ENCODE measurements at regions not wholly inside any gene's neighbourhood (a gene's known extent, or its start where the extent isn't known, plus 50 kb on each side); places are given as distances from the start of the nearest gene placed in this dataset.

DNA sequence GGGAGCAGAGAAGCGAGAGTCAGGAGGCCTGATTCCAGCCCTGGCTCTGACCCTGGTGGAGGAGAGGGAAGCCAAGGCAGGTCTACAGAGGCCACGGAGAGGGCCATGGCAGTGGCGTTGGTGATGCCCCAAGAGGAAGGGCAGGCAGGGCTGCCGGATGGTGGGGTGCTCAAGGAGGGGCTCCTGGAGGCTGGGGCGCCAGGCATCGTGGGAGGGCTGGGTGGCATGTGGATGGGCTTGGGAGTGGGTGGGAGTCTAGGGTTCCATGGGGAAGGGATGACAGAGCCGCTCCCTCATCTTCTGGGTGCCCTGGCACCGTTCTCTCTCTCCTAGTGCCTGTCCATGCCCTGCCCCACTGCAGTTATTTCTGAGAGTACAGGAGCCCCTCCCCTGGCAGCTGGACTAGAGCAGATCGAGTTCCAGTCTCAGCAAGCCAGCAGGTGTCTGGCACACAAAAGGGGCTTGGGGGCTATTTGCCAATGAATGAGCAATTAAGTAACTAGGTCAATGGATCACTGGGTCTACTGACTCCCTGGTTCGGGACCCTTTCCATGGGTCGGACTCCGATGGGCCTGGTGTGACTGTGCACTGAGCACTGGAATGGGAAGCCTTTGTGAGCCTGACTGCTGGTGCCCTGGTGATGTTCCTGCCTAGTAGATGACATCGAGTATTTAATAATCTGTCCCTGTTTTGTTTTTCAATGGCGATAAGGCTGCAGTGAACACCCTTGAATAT lies 570.0 kb downstream of the TBC1D22A start (continued):
- TF ChIP-seq SP2 (CRISPR knock-in tag; IDR thresholded peaks at IDR 0.05) (no peak), ZNF572 (CRISPR knock-in tag; IDR thresholded peaks at IDR 0.05) (no peak), ZNF468 (CRISPR knock-in tag; IDR thresholded peaks at IDR 0.05) (no peak), SMARCC2 (IDR thresholded peaks at IDR 0.05) (no peak), ZNF234 (CRISPR knock-in tag; conservative IDR thresholded peaks at IDR 0.05) (no peak), XBP1 (CRISPR knock-in tag; IDR thresholded peaks at IDR 0.05) (no peak)
- TF ChIP-seq, protein P1, sequence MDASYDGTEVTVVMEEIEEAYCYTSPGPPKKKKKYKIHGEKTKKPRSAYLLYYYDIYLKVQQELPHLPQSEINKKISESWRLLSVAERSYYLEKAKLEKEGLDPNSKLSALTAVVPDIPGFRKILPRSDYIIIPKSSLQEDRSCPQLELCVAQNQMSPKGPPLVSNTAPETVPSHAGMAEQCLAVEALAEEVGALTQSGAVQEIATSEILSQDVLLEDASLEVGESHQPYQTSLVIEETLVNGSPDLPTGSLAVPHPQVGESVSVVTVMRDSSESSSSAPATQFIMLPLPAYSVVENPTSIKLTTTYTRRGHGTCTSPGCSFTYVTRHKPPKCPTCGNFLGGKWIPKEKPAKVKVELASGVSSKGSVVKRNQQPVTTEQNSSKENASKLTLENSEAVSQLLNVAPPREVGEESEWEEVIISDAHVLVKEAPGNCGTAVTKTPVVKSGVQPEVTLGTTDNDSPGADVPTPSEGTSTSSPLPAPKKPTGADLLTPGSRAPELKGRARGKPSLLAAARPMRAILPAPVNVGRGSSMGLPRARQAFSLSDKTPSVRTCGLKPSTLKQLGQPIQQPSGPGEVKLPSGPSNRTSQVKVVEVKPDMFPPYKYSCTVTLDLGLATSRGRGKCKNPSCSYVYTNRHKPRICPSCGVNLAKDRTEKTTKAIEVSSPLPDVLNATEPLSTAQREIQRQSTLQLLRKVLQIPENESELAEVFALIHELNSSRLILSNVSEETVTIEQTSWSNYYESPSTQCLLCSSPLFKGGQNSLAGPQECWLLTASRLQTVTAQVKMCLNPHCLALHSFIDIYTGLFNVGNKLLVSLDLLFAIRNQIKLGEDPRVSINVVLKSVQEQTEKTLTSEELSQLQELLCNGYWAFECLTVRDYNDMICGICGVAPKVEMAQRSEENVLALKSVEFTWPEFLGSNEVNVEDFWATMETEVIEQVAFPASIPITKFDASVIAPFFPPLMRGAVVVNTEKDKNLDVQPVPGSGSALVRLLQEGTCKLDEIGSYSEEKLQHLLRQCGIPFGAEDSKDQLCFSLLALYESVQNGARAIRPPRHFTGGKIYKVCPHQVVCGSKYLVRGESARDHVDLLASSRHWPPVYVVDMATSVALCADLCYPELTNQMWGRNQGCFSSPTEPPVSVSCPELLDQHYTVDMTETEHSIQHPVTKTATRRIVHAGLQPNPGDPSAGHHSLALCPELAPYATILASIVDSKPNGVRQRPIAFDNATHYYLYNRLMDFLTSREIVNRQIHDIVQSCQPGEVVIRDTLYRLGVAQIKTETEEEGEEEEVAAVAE (CRISPR knock-in tag; IDR thresholded peaks at IDR 0.05; ENCODE audit: borderline replicate concordance), result no peak
- TF ChIP-seq, protein P2, sequence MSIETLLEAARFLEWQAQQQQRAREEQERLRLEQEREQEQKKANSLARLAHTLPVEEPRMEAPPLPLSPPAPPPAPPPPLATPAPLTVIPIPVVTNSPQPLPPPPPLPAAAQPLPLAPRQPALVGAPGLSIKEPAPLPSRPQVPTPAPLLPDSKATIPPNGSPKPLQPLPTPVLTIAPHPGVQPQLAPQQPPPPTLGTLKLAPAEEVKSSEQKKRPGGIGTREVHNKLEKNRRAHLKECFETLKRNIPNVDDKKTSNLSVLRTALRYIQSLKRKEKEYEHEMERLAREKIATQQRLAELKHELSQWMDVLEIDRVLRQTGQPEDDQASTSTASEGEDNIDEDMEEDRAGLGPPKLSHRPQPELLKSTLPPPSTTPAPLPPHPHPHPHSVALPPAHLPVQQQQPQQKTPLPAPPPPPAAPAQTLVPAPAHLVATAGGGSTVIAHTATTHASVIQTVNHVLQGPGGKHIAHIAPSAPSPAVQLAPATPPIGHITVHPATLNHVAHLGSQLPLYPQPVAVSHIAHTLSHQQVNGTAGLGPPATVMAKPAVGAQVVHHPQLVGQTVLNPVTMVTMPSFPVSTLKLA (IDR thresholded peaks at IDR 0.05), result no peak
- TF ChIP-seq, protein P3, sequence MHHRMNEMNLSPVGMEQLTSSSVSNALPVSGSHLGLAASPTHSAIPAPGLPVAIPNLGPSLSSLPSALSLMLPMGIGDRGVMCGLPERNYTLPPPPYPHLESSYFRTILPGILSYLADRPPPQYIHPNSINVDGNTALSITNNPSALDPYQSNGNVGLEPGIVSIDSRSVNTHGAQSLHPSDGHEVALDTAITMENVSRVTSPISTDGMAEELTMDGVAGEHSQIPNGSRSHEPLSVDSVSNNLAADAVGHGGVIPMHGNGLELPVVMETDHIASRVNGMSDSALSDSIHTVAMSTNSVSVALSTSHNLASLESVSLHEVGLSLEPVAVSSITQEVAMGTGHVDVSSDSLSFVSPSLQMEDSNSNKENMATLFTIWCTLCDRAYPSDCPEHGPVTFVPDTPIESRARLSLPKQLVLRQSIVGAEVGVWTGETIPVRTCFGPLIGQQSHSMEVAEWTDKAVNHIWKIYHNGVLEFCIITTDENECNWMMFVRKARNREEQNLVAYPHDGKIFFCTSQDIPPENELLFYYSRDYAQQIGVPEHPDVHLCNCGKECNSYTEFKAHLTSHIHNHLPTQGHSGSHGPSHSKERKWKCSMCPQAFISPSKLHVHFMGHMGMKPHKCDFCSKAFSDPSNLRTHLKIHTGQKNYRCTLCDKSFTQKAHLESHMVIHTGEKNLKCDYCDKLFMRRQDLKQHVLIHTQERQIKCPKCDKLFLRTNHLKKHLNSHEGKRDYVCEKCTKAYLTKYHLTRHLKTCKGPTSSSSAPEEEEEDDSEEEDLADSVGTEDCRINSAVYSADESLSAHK (CRISPR knock-in tag; IDR thresholded peaks at IDR 0.05; ENCODE audit: borderline replicate concordance), result no peak

All from HepG2 (cell line).